H54 (cell line): ENCODE measurements at regions not wholly inside any gene's neighbourhood (a gene's known extent, or its start where the extent isn't known, plus 50 kb on each side); places are given as distances from the start of the nearest gene placed in this dataset.

Experiments
- DNase-seq: peaks from one replicate; pipeline ENCODE4 v3.0.0; 2011; ENCODE audit warnings: low spot score, mixed read lengths; ENCODE audit not compliant: insufficient read length
- FAIRE-seq: peaks from 3 replicates; lab custom pipeline; 2011; peaks lifted over from hg19 to GRCh38; lab: Jason Lieb, UNC
- POLR2A ChIP-seq: IDR thresholded peaks from 2 replicates; pipeline ENCODE4 v1.6.1; 2011; ENCODE audit warnings: low read depth, mild to moderate bottlenecking, low read length

DNA sequence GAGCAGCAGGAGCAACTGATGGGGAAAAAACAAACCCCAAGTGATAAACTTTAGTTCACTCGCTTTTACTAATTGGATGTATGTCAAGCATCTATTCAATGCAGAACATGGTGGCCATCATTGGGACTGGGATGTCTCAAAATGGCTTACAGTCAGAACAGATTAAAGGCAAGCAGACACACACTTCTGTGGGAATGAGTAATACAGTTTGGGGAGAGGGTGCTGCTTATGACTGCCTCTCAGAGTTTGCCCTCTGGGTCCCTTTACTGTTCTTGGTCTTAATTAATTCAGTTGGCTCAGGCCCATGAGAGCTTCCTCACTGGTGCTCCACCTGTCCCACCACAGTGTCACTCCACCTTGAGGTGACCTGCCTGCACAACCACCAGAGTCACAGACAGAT, 119.5 kb downstream of the TBX19 start:
- DNase-seq (no peak), FAIRE-seq (no peak)
- no peak for TF ChIP-seq POLR2A

DNA sequence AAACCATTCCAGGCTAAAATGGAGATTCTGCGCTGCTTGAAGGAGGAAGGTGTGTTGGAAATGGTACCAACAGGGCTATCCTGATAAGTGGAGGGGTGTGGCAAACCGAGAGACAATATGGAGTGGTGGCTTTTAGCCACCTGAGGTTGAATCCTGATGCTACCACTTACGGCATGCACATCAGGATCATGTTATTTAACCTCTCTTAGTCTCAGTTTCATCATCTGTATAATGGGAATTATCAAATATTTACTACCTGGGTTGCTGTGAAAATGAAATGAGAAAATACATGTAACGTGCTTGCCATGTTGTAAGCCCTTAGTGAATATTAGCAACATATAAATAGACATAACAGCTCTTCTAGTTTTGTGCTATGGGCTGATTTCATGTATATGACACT, 117.1 kb downstream of the TBX19 start:
- FAIRE-seq: no peak
- DNase-seq: no peak
- TF ChIP-seq POLR2A: no peak

DNA sequence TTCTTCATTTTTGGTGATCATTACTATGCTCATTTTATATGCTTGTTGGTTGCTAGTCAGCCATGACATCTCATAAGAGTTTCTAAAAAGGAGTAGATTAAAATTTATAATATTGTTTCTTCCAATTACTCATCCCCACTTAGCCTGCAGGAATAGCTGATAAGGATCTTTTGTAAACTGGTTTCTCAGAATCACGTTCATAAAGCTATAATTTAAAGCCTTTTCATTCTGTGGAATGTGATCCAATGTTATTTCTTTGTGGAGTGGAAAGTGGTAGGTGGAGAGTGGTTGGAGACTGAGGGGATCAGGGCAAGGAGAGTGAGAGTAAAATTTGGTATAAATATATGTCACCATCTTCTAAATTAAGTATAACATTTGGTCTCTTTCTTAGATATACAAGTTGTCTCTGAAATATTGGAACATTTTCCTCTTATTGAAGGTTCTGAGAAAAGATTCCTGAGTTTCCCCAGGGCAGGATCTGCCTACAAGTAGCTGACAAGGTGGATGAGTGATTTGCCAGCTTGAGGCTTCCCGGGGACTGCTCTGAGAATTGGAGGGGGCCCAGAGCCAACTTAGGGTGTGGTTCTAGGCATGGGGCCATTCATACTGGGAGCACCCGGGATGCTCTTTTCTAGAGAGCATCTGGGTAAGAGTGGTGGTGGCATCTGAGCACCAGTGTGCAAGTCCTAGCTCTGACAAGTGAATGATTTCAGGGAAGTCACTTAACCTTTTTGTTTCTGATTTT, 116.4 kb downstream of the TBX19 start:
- DNase-seq: no peak
- FAIRE-seq: no peak
- TF ChIP-seq POLR2A: no peak

DNA sequence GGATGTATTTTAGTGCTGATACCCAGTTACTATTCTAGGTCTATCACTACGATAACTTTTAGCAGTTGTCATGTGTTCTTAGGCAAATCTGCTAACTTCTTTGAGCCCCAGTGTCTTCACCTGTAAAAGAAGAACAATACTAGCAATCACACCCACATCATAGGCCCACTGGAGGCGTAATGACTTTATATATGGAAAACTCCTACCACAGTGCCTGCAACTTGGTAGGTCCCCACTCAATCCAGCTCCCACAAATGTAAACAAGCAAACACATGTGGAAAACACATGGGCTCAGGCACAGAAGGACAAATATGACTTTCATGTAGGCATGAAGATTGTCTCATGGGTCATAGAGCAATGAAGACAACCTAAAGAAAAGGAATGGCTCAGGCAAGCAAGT, 115.8 kb downstream of the TBX19 start:
- FAIRE-seq: no peak
- no peak for TF ChIP-seq POLR2A
- no peak for DNase-seq

DNA sequence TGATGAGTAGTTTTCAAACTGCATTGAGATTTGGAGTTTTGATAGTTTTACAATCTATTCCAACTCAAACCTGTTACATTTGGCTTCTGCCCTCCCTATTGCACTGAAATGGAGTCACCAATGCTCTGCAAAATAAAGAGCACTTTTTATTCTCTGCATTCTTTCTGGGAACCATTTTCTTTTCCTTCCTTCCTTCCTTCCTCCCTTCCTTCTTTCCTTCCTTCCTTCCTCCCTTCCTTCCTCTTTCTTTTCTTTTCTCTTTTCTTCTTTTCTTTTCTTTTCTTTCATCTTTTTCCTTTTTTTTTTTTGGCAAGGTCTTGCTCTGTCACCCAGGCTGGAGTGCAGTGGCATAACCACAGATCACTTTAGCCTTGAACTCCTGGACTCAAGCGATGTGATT, 114.2 kb downstream of the TBX19 start:
- FAIRE-seq: no peak
- DNase-seq: no peak
- TF ChIP-seq POLR2A: no peak

DNA sequence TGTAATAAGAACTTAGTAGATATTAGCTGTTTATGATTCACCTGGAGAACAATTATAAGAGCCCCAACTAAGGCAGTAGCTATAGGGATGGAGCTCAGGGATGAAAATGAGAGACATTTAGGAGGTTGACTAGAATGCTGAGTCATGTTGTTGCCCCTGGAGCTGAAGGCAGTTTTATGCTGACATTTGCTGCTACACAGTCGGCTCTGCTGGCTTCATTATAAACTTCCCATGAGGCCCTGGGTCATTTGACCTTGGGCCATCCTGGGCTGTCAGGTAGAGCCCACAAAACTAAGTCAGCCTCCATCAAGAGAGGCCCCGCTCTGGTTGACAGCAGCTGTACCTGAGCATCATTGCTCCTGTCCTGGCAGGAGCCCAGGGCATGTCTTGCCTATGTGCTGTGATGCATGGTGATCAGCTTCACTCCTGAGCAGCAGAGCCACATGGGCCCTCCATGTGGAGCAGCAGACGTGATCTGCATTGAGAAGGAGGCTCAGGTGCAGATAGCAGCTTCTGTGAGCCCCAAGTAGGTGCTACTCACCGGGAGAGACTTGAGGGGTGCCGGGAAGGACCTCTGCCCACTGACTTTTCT, 112.4 kb downstream of the TBX19 start:
- TF ChIP-seq POLR2A: no peak
- DNase-seq (no peak), FAIRE-seq (no peak)

DNA sequence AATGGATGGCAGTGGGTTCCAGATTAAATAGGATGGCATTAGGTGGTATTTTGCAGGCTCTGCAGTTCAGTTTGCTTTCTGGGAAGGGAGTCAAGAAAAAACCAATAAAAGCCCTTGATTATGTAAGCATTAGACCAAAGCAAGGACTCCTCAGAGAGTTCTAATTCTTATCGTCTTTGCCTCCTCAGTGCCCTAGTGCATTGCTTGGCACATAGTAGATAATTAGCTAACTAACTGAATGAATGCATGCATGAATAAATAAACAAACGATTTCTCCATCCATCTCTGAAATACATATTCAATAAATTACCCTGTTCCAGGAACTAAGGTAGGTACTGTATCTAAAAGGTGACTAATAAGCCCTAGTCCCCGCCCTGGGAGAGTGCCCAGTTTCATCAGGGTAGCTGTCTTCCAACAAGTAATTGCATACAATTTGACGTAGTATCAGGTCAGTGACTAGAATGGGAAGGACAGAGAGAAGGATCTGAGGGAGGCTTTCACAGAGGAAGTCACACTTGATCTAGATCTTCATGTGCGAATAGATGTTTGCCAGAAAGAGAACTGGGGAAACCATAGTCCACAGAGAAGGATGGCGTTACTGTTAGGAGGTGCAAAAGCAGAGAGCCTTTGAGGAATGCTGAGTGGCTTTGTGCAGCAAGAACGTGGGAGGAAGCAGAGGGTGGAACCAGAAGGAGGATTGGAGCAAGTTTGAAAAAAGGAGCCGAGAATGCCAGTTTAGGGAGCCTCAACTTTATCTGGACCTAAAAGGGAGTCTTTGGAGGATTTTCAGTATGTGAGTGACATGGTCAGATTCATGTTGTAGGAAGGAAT, 111.4 kb downstream of the TBX19 start:
- FAIRE-seq: no peak
- no peak for DNase-seq
- no peak for TF ChIP-seq POLR2A

DNA sequence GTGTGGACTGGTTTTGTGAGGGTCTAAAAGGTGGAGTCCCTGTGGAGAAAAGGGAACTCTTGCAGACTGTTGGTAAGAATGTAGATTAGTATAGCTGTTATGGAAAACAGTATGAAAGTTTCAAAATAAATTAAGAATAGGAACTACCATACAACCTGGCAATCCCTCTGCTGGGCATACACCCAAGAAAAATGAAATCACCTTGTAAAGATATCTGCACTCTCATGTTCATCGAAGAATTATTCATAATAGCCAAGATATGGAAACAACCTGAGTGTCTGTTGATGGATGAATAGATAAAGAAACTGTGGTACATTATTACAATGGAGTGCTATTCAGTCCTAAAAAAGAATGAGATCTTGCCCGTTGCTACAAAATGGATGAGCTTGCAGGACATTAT, 109.6 kb downstream of the TBX19 start:
- no peak for FAIRE-seq
- DNase-seq: no peak
- TF ChIP-seq POLR2A: no peak

DNA sequence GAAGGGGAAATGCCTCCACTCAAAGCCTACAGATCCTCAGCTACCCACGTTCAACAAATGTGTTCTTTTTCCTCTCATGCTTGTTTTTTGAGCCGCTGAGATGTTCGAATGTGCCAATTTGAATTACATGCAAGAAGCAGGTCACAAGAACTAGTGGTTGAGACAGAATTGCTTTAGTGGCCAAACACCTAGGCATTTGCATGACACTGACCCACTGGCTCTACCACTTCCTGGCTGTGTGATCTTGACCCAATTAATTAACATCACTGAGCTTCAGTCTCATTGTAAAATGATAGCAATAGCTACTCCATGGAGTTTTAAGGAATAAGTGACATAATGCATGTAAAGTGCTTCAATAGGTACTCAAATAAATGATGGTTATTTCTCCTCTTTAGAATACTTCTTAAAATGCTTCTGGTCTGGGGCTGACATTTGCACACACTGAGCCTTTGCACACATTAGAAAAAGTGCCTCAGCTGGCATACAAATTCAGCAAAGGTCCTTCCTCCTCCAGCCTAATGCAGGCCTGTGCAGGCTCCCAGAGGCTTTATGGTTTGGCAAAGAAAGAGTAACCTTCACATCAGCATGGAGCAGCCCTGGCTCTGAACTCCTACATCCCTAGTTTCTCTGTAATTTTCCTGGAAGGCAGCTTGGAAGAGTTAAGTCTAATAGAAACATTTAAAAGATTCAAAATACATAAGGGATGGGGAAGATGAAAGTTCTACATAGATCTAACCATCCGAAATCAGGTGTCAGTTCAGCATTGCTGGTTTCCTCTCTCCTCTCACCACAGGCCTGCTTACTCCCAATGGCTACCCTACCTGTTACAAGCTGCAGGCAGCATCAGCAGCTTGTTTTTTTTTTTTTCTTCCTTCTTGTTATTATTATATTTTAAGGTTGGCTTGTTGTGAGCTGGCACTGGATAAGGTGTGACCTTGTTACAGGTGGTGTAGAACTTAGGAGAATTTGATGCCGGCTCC, 107.4 kb downstream of the TBX19 start:
- no peak for FAIRE-seq
- no peak for DNase-seq
- TF ChIP-seq POLR2A: no peak

DNA sequence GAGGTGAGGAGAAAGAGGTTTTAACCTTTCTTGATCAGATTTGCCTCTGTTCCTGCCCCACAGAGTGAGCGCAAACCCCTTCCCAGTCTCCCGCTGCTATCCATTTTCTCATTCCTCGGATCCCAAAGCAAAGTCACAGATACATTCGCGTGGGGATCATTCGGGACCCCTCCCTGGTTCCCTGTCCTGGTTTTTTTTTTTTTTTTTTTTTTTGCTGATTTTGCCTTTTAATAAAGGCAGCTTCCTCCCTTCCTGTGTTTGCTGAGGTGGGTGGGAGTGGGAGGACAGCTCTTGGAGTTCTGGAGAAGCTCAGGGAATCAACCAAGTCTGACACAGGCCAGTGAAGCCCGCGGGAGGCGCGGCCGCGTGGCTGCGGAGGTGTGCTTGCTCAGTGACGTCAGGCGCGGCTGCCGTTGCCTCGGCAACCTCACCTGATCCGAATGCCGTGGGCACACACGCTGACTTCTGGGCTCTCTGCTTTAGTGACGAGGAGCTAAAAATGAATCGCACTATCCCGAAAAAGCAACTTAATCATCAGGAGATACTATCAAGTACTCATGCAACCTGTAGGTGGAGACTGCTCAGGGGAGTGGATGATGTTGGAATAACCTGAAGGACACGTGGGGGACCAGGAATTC, 106.4 kb downstream of the TBX19 start:
- DNase-seq (no peak), FAIRE-seq (no peak)
- TF ChIP-seq POLR2A: no peak

DNA sequence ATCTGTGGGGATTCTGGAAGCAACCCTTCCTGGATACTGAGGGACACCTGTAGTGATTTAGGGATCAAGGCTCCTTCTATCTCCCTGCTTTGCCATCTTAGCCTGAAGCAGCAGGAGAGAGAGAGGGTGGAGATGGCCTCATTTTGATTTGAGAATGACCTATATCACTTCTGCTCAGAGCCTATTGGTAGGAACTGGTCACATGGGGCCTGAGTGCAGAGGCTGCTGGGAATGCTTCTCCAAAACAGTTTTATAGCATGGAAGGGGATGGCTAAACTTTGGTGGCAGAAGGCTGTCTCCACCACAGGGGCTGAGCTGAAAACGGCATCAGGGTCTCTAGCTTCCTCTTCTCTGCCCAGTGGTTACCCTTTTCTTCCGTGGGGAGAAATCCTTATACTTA, 105.8 kb downstream of the TBX19 start:
- no peak for FAIRE-seq
- no peak for TF ChIP-seq POLR2A
- no peak for DNase-seq

DNA sequence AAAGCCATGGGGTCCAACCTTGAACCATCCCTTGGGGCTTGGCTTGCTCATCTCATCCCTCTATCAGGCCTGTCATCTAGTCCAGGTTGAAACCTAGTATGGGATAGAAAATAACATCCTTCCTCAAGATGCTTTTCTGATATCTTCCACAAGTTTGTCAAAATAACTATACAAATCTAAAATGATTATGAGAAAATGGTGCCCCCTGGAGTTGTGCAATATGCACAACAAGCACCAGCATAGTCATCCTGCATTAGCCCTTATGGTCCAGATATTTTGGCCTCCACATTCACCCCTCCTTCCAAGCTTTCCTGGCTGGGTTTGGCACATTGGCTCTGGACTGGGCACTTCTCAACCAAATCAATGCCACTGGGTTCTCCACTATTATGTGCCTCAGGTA, 101.2 kb downstream of the TBX19 start:
- FAIRE-seq (no peak), DNase-seq (no peak)
- TF ChIP-seq POLR2A: no peak

DNA sequence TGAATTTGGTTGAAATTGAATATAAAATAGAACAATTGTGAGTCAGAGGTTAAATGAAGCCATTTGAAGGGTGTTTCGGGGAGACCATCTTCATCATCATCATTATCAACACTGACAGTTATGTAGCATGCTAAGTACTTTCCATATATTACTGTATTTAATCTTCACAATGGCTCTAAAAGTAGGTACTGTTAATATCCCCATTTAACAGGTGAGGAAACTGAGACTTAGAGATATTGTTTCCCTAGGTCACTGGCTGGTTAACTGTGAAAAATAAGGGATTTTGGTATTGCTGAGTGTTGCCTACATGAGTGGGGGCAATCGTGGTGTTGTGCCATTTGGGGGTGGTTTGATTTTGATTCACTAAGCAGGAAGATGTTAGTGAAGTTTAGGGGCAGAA, 100.3 kb downstream of the TBX19 start:
- no peak for FAIRE-seq
- TF ChIP-seq POLR2A: no peak
- DNase-seq: no peak
